Vagina (tissue), 2 donors: ENCODE measurements at regions not wholly inside any gene's neighbourhood (a gene's known extent, or its start where the extent isn't known, plus 50 kb on each side); places are given as distances from the start of the nearest gene placed in this dataset.

ENCODE experiments used
- POLR2A ChIP-seq, 2 donors: fragments of 450-650 bp; IDR thresholded peaks; one replicate each; pipeline ENCODE4 v1.6.1; 2017; ENCODE audit warnings: antibody characterized with exemption in 2 of 2, mild to moderate bottlenecking in 2 of 2, moderate library complexity in 2 of 2
- TF ChIP-seq, protein P1 (sequence below), 3 experiments: fragments of 450-650 bp in 2 of 3; fragments of 200-600 bp in 1 of 3; sonication (generic) in 1 of 3; IDR thresholded peaks; one replicate each; pipeline ENCODE4 v1.5.1; 2017 to 2019; ENCODE audit warnings: antibody characterized with exemption in 3 of 3, mild to moderate bottlenecking in 2 of 3, moderate library complexity in 2 of 3

DNA sequence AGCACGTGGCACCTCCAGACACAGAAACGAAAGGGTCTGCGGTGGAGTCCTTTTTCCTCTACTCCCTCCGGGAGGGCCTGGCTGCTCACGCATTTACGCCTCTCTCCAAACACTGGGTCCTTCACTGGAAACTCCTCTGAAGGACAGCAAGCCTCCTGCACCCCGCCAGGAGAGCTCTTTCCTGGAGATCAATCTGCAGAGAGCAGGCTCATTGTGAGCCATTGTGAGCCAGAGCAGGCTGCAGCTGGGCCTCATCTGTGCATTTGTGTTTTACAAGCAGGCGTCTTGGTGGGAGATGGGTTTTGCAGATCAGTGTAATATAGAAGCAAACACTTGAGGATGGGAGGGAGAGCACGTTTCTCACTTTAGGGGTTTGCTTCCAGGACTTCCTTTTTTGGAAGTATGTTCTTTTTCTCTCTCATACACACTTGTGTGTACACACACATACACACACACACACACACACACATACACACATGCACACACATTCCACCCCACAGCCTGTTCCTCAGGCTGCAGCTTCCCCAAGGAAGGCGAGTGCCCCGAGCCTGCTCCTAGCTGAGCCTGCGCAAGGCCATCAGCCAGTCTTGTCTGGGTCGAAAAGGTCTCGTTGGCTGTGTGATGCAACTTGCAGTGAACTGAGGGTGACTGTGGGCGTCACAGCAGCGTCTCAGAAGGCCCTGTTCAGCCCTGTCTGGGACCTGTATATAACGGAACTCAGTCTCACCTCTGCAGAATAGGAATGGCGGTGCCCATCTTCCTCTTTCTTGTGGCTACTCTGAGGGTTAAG is 163.5 kb downstream of the GLI2 start:
- no peak for TF ChIP-seq POLR2A (IDR thresholded peaks at IDR 0.05)
- TF ChIP-seq, protein P1, sequence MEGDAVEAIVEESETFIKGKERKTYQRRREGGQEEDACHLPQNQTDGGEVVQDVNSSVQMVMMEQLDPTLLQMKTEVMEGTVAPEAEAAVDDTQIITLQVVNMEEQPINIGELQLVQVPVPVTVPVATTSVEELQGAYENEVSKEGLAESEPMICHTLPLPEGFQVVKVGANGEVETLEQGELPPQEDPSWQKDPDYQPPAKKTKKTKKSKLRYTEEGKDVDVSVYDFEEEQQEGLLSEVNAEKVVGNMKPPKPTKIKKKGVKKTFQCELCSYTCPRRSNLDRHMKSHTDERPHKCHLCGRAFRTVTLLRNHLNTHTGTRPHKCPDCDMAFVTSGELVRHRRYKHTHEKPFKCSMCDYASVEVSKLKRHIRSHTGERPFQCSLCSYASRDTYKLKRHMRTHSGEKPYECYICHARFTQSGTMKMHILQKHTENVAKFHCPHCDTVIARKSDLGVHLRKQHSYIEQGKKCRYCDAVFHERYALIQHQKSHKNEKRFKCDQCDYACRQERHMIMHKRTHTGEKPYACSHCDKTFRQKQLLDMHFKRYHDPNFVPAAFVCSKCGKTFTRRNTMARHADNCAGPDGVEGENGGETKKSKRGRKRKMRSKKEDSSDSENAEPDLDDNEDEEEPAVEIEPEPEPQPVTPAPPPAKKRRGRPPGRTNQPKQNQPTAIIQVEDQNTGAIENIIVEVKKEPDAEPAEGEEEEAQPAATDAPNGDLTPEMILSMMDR (IDR thresholded peaks at IDR 0.05), result no peak
